ENCODE measurements at regions not wholly inside any gene's neighbourhood (a gene's known extent, or its start where the extent isn't known, plus 50 kb on each side); places are given as distances from the start of the nearest gene placed in this dataset.
"Not testable (repeated sequence)": the region's sequence is repeated elsewhere in the genome, so short reads cannot be mapped to it uniquely, and the experiment has no call there.

DNA sequence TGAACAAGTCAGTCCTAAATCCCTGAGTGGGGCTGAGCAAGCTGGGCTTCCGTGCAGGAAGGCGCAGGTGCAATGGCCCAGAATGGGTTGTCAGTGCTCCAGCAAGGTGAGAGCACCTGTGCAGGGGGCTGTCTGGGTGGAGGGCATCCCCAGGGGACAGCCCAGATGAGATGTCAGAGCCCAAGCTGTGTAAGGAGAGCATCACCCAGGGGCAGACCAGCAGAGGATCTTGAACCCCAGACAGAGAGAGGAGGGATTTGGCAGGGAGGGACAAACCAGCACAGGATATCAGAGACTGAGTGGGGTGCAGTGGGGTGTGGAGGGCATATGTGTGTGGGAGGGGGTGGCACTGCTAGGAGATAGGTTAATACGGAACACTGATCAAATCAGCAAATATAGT lies 114.9 kb upstream of the TMEM45B start:
- no peak for FAIRE-seq

- FAIRE-seq: no peak
Measured at GRCh38 chr11:129701706-129702105, 113.9 kb upstream of the TMEM45B start.

DNA sequence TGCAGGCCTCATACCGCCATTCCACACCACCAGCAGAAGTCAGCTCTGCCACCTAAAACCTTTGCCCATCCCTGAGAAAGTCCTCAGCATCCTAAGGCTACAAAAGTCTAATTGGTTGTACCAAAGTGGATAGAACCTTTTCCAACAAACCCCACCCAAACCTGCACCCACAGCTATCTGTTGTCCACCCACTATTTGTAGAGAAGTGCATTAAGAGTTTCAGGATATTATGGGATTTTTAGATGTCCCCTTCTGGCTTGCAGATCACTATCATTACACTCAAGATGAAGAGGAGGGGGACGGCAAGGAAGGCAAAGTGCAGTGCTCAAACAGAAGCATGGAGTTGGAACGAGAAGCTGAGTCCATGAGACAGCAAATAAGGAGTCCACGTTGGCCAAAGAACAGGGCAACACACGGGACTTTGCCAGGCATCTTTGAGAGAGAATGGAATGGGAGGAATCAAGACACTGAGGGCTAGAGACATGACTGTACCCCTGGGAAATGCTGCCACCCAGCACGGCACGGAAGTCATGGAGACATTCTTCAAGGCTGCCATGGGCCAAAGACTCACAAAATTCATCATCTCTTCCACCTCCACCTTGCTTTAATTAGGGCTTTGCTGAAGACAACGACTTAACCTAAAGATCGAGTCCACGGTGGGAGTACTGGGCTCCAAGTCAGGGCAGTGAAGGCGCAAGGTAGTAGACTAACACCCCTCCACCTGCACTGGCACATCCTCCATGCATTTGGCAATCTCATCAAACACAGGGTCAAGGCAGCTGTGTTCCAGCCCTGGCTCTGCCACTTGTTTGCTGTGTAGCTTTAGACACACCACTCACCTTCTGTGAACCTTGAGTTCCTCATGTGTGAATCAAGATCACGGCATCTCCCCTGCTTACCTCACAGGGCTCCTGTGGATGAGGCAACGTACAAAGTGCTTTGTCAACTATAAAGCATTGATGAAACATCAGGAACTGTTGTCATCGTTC lies 112.9 kb upstream of the TMEM45B start:
- no peak for FAIRE-seq

DNA sequence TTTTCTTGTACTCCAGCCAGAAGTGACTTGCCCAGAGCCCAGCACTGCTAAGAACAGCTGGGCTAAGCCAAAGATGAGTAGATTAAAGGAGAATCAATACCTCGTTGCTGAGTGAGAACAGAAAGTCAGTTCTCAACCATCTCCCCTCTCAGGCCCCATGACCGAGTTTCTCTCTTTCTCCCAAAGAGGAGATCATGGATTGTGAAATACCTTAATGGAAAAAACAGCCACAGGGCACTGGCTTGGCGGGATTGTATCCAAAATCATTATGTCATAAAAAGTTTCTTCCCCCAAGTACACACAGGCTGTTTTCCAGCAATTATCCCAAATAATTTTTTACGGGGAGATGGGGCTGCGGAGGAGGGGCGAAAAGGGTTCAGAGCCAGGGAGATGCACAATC lies 111.8 kb upstream of the TMEM45B start:
- no peak for FAIRE-seq

DNA sequence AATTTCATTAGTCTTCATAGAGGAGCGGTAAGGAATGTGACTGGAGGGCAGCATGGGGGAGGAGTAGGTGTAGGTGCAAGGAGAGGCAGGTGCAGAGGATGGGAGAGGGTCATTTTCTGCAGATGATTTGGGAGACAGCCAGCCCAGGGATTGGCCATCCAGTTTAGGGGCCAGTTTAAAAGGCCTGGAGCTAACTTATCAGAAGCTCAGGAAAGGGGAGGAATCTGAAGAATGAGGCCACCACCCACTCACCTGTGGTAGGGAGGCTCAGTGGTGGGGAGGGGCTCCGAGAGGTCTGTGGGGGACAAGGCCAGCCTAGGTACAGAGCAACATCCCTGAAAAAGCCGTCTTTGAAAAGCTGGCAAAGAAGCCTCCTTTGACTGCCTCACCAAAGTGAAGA lies 110.8 kb upstream of the TMEM45B start:
- no peak for FAIRE-seq

- no peak for FAIRE-seq
Measured at GRCh38 chr11:129705341-129705740, 110.3 kb upstream of the TMEM45B start.

DNA sequence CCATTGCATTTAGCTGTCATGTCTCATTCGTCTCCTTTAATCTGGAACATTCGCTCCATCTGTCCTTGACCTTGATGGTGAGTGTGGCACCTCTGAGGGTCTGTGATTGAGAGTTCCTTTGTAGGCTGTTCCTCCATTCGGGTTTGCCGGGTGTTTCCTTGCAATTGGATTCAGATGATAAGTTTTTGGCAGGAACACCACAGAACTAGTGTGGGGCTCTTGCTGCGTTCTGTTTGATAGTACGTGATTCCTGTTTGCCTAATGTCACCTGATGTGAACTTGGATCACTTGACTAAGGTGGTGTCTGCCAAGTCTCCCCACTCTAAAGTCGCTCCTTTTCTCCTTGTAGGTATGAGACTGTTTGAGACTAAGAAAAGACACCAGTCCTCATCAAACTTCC lies 109.7 kb upstream of the TMEM45B start:
- no peak for FAIRE-seq

GRCh38 chr11:129709801-129710398 lies 105.7 kb upstream of the TMEM45B start:
- no peak for FAIRE-seq

DNA sequence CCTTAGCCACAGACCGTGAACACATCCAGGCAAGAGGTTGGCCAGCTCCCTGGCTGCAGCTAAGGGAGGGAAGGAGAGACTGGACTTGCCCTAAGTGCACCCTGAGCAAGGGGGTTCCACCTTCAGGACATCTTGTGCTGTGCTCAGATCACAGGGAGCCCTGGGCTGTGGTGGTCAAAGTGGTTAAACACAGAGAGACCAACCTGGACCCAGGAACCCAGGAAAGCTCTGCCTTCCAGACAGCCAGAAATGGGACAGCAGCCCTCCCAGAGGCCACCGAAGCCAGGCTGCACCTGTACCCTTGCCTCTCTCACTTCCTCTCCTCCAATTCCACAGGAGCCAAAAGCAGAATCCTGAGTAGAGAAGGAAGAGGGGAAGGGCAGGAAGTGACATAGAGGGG lies 105.2 kb upstream of the TMEM45B start:
- FAIRE-seq: no peak

- FAIRE-seq: no peak
Measured at GRCh38 chr11:129711760-129712159, 103.9 kb upstream of the TMEM45B start.

- not testable (repeated sequence) for FAIRE-seq
Measured at GRCh38 chr11:129712486-129713240, 103.0 kb upstream of the TMEM45B start.

DNA sequence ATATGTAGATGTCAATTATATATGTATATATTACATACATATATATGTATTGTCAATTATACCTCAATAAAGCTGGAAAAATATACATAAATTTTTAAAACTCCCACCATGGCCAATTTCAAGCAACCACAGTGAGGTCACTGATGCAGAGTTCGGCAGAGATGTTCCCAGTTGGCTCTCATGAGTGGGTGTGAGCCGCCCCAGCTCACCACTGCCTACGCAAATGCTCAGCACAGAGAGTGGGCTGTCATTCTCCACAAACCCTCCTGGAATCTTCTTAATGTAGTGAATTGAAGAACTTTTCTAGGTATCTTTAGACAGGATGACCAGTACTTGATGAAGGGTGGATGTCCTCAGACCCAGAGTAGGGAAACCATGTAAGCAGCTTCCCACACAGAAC lies 96.6 kb upstream of the TMEM45B start:
- no peak for FAIRE-seq

DNA sequence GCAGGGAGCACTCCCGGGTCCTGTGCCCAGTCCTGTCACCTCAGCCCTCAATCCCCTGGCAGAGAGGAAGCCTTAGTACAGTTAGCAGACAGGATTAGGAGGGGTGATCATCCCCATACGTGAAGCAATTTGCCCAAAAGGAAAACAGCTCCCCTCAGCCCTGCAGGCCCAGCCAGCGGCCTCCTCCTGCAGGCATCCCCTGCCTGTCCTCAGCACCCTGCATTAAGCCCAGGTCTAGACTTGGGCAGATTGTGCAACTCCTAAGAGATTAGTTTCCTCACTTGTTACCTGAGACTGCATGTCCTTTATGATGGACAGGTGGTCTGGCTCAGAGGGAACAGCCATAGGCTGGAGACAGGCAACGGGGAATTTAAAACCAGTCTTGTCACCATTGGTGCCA lies 95.5 kb upstream of the TMEM45B start:
- FAIRE-seq: no peak

- FAIRE-seq: no peak
Measured at GRCh38 chr11:129720994-129721393, 94.7 kb upstream of the TMEM45B start.

GRCh38 chr11:129721685-129722084 lies 94.0 kb upstream of the TMEM45B start:
- FAIRE-seq: no peak

GRCh38 chr11:129722529-129722928 lies 93.1 kb upstream of the TMEM45B start:
- FAIRE-seq: no peak

DNA sequence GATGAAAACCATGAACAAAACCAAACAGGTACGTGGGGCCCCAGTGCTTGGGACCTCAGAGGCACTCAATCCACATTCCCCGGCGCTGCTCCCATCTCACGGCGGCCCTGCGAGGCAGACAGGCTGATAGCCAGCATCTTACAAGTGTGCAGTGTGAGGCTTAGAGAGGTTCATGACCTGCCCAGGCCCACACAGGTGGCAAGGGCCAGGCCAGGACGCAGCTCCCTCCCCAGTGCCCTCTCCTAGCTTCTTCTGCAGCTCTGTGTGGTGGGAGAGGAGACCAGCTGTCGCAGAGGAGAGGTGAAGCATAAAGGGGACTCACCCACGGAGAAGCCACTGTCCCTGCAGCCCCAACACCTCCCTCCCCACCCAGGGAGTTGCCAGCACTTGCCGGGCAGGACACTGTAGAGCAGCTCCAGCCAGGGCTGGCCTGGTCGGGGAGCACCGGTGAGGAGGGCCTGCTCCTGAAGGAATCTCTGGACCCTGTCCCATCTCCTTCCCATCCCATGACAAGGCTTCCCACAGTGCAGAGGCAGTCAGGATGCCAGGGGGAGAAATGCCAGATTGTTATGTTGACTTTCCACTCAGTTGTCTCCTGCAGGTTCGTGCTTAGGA lies 92.4 kb upstream of the TMEM45B start:
- no peak for FAIRE-seq

GRCh38 chr11:129723761-129724162 lies 91.9 kb upstream of the TMEM45B start:
- FAIRE-seq: no peak

- FAIRE-seq: no peak
Measured at GRCh38 chr11:129724866-129725265, 90.8 kb upstream of the TMEM45B start.

DNA sequence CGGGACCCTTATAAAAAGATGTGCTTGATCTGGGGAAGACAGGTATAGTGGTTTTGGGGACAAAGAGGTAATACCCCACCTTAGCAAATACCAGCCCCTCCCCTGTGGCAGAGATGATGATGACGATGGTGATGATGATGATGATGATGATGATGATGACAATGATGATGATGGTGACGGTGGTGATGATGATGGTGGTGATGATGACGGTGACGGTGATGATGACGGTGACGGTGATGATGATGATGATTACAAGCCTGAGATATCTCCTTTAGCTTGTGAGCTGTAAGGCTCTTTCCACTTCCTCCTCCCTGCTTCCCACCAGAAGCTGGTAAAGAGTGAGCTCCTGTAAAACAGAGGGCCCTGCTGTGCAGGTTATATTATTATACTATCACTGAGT lies 89.5 kb upstream of the TMEM45B start:
- FAIRE-seq: no peak

DNA sequence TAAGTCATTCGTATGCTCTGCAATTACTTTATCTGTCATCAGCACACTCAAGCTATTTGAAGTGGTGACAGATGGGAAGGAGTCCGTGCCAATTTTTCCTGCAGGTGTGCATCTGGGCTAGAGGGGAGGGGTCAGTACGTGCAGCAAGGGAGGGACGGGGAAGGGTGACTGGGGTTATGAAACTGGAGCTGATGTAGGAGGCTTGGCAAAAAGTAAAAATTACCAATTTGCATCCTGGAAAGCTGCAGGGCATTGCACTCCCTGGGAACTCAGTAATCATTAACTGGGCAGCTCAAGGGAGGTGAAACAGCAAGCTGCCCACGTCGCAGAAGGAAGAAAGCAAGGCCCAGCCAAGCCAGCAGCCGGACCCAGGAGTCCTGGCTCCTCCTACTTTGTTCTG lies 87.1 kb upstream of the TMEM45B start:
- FAIRE-seq: peak; percentile 71

- no peak for FAIRE-seq
Measured at GRCh38 chr11:129729216-129729615, 86.4 kb upstream of the TMEM45B start.

- FAIRE-seq: no peak
Measured at GRCh38 chr11:129729823-129730222, 85.8 kb upstream of the TMEM45B start.

All from islet of Langerhans (tissue), 1 donor.